NCI-H526 treated with DMSO at 0.1 percent for 48 hours (cell line): ENCODE measurements at regions not wholly inside any gene's neighbourhood (a gene's known extent, or its start where the extent isn't known, plus 50 kb on each side); places are given as distances from the start of the nearest gene placed in this dataset.

Experiments
- DNase-seq: peaks from one replicate; lab custom pipeline; 2025; lab: John Stamatoyannopoulos, UW

DNA sequence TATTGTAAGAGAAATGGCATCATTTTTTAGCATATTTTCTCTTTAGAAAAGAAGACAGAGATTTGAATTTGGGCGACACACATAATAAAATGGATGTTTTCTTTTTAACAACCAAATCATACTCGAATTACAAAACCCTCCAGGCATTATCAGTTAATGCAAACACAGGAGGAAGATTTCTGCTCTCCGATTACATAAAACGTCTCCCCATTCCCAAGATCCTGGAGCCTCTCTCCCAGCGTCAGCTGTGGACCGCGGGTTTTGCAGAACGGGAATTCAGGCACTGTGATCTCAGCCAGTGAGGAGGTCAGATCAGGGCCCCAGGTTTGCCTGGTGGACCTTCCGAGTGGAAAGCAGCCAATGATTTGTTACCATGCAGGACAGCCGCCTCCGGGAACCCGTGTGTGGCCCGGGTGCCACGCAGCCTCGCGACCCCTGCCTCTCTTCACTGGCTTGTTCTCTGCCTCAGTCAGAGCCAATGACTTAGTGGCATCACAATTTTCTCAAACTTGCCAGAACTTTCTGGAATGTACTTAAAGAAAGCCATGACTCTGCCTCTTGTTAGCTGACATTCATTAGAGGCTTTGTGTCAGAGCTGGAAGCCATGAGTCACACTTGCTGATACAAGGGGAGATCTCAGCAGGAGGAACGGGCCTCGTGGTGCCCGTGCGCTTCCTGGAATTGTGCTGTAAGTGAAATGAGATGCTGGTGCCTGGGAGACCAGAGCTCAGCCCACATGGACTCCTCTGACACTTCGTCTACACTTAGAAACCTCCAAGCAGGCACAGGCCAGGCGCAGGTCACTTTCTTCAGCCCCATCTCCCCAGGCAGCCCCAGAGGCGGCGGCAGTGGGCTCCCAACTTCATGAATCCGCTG lies 246.1 kb downstream of the KLF6 start:
- DNase-seq = peak; percentile 3

DNA sequence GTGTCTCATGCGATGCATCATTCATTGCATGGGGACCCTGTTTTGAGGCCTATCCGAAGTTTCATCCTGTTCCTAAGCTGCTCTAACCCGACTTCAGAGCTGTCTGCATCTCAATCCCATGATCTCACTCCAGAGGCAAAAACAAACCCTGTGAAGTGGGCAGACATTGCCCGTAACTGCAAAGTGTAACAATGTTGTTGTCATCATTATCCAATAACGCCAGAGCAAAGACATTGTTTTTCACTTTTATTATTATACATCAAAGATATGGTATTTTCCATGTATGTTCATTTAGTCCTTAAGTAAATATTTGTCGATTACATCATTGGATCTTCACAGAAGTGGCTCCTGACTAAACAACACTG lies 246.7 kb downstream of the KLF6 start:
- DNase-seq = no peak

GRCh38 chr10:3537518-3537917 lies 247.5 kb downstream of the KLF6 start:
- DNase-seq = no peak

- DNase-seq = no peak
Observed at GRCh38 chr10:3535001-3535400, 250.0 kb downstream of the KLF6 start.

- no peak for DNase-seq
Observed at GRCh38 chr10:3534433-3534832, 250.6 kb downstream of the KLF6 start.

- no peak for DNase-seq
Observed at GRCh38 chr10:3533296-3533695, 251.7 kb downstream of the KLF6 start.

- no peak for DNase-seq
Observed at GRCh38 chr10:3532644-3533043, 252.4 kb downstream of the KLF6 start.

DNA sequence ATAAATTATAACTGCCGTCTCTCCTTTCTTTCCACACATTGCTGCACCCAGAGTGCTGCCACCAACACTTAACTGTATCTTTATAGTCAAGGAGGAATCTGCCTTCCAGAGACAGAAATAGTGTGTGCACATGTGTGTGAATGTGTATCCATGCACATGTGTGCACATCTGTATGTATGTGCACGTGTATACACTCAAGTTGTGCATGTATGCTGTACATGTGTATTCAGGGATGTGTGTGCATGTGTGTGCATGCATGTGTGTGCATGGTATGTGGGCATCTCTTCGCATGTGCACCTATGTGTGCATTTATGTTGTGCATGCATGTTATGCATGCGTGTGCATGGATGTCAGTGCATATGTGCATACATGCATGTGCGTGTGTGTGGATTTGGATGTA lies 253.3 kb downstream of the KLF6 start:
- no peak for DNase-seq

- DNase-seq = no peak
Observed at GRCh38 chr10:3530783-3531645, 254.0 kb downstream of the KLF6 start.

DNA sequence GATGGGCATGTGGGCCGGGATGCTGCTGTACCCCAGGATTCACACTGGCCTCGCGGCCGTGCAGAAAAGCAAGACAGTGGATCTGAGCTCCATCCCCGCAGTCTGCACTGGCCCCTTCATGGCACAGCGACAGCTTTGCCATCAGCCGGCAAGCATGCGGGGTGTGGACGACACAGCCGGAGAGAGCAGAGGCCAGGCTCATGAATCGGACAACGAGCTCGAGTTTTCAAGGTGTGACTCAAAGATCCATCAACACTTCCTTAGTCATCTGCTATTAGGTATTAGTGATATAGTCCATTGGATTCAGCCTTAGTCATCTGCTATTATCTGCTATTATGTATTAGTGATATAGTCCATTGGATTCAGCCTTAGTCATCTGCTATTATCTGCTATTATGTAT lies 254.7 kb downstream of the KLF6 start:
- DNase-seq = no peak

DNA sequence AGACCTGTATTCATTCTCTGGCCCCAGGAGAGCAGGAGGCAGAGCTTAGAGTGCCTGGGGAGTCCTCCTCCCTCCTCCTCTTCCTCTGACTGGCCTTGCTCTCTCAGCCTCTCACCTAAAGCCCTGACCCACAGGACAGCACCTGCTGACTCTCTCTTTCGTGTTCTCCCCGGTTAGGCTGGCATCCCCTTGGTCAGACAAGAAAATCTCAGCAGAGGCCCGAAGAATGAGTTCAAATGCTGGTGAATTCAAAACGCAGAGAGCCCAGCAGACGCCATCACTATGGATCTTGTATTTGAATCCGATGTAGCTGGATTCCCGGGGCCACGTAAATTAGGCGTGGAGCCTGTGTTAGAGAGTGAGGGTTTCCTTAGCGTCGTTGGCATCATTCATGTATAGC lies 255.3 kb downstream of the KLF6 start:
- DNase-seq = no peak

GRCh38 chr10:3528823-3529403 lies 256.1 kb downstream of the KLF6 start:
- DNase-seq = no peak

DNA sequence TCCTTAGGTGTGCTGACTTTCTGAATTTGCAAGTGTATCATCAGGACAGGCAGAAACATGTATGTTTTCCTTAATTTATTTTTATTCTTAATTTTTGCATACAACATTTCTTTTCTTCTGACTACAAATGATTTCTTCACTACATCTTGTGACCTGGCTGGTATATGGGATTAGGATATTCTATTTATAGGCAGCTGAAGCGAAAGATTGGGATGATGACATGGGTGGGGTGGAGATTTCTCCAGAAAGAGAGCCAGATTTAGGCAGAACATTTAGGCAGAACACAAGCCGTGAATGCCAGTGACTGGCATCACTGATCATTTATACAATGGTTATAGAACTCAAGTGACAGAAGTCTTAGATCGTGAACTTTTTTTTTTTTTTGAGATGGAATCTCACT lies 256.7 kb downstream of the KLF6 start:
- no peak for DNase-seq

DNA sequence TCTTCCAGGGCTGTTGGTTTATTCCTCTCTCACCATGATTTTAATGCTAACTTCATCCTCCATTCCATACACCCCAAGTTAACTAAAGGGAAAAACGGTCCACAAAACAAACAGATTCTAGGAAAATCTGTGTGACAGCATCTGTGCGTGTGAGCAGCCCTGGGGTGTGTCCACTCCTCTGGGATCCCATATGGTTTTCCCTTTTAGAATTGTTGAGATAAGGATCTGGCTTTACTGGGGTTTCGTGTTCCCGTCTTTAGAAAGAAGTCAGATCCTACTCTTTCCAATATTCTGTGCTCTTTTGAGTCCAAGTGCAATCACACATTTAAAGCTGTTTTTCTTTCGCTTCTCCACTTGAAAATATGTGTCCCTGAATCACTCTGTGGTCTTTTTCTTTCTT lies 257.1 kb downstream of the KLF6 start:
- no peak for DNase-seq

- no peak for DNase-seq
Observed at GRCh38 chr10:3526727-3527501, 258.1 kb downstream of the KLF6 start.

GRCh38 chr10:3525832-3526449 lies 259.1 kb downstream of the KLF6 start:
- DNase-seq = no peak

- no peak for DNase-seq
Observed at GRCh38 chr10:3524086-3524960, 260.7 kb downstream of the KLF6 start.

DNA sequence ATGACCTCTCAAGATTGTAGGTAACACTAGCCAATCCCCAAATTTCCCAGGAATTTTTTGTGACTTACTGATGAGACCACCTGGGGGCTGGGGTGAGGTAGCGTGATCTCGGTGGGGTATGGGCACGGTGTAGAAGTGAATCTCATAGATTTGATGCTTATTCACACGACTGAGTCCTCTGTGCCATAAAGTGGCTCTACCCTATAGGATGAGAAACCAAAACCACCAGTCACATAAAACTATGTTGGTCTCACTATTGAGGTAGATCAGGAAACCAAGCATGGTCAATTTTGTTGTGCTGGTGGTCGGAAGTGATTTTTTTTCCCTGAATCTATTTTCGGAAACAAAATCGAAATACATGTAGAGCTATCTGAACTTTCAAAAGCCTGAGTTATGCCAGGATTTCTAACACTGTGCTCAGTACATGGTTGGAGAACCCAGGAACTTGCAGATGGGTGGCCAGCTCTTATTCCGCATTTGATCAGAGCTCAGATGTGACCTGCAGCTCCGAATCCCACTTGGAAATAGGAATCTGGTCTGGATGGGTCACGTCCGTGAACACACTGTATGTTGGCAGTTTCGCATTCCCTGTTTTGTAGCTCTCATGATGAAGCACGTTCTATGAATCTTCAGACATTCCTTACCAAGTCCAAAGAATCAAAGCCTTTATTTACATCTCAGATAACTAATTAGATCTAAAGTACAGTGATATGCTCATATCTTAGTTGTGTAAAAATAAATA lies 261.5 kb downstream of the KLF6 start:
- no peak for DNase-seq

GRCh38 chr10:3516923-3517255 lies 268.1 kb downstream of the KLF6 start:
- DNase-seq = no peak
